Heart left ventricle (tissue), 16 donors: ENCODE measurements at regions not wholly inside any gene's neighbourhood (a gene's known extent, or its start where the extent isn't known, plus 50 kb on each side); places are given as distances from the start of the nearest gene placed in this dataset.

ENCODE experiments used
- ATAC-seq, 4 donors: fragments of 200-7000 bp; cut with Tn5 transposase; one replicate each; pipeline ENCODE4 v1.9.1; 2020 to 2022; ENCODE audit warnings: moderate library complexity in 4 of 4, mild to moderate bottlenecking in 3 of 4, moderate number of reproducible peaks in 1 of 4
- DNase-seq, 5 donors: peaks; one replicate each; pipeline ENCODE4 v3.0.0-alpha.2; 2020
- H3K27ac ChIP-seq, 12 donors: fragments of 200-600 bp; sonication (generic) in 4 of 12; one replicate each; pipeline versions ENCODE4 v1.5.0 to v1.8.0; 2016 to 2022; ENCODE audit warnings: mild to moderate bottlenecking in 2 of 12
- H3K27me3 ChIP-seq, 9 donors: fragments of 200-600 bp; sonication (generic) in 2 of 9; one replicate each; pipeline versions ENCODE4 v1.5.1 to v1.8.0; 2016 to 2022; ENCODE audit warnings: mild to moderate bottlenecking in 3 of 9
- H3K36me3 ChIP-seq, 9 donors: fragments of 200-600 bp; sonication (generic) in 2 of 9; one replicate each; pipeline versions ENCODE4 v1.5.0 to v1.8.0; 2018 to 2022; ENCODE audit warnings: mild to moderate bottlenecking in 2 of 9
- H3K4me1 ChIP-seq, 12 donors: fragments of 200-600 bp; sonication (generic) in 4 of 12; one replicate each; pipeline versions ENCODE4 v1.5.0 to v1.8.0; 2016 to 2022; ENCODE audit warnings: mild to moderate bottlenecking in 3 of 12
- H3K4me3 ChIP-seq, 12 donors: fragments of 200-600 bp; sonication (generic) in 4 of 12; one replicate each; pipeline versions ENCODE4 v1.5.0 to v1.8.0; 2017 to 2022; ENCODE audit warnings: mild to moderate bottlenecking in 9 of 12, moderate library complexity in 4 of 12
- H3K9me3 ChIP-seq, 12 donors: fragments of 200-600 bp; sonication (generic) in 4 of 12; one replicate each; pipeline versions ENCODE4 v1.5.0 to v1.8.0; 2016 to 2022; ENCODE audit warnings: mild to moderate bottlenecking in 1 of 12
- POLR2A ChIP-seq, 2 donors: fragments of 450-650 bp; IDR thresholded peaks; one replicate each; pipeline ENCODE4 v1.6.1; 2017; ENCODE audit warnings: antibody characterized with exemption in 2 of 2, mild to moderate bottlenecking in 2 of 2, moderate library complexity in 2 of 2
- WGBS, 4 donors: extraction: QIAGEN DNeasy Blood & Tissue Kit in 2 of 4; methylation state at CpG; one replicate each; pipeline versions ENCODE4 v1.1.5 to v1.1.7; 2013 to 2018; 5-methylcytosine and 5-hydroxymethylcytosine counted together
- intact Hi-C, 10 donors: fragments of 100-400 bp; cut with DNase I; formaldehyde crosslinking; loops; one replicate each; pipeline versions ENCODE4 v1.11.1 to v1.14.2; 2022
- TF ChIP-seq, protein P1 (sequence below), 12 donors: fragments of 200-600 bp; sonication (generic) in 4 of 12; IDR thresholded peaks; one replicate each; pipeline versions ENCODE4 v1.5.0 to v1.8.0; 2018 to 2022; ENCODE audit warnings: antibody characterized with exemption in 12 of 12, mild to moderate bottlenecking in 5 of 12
- donor health status: ischemic (EF 13 %, LVEDD 7.1; RV severe dilation, severe dysfunction).
- donor health status: healthy with polysubstance abuse.
- donor health status: DM: no; HTN: yes; CAD: no.
- donor health status: DM: no; HTN: no; CAD: no.
- donor health status: ischemic (EF 25% LVEDD 6.9; RV normal size, moderate dysfunction).
- donor health status: ischemic (EF 25% LVEDD 5.7; RV mildly dilated, moderate dysfunction).
- donor health status: healthy.
- donor health status: DM: yes; HTN: yes; CAD: no.
- donor health status: ischemic (EF 35%, LVEDD 5.7; RV mildly dilated, moderate dysfunction).
- donor health status: nonischemic (EF 11% LVEDD 7.7; RV severe dilation, severe dysfunction).
- donor health status: DM: yes; HTN: yes; CAD: no.
- donor health status: PGD.
- donor health status: ischemic (EF 29% LVEDD 5.4; RV normal size, mild dysfunction).
- donor health status: nonischemic (EF 23%, LVEDD 6.1; RV moderate dilation, normal function).

DNA sequence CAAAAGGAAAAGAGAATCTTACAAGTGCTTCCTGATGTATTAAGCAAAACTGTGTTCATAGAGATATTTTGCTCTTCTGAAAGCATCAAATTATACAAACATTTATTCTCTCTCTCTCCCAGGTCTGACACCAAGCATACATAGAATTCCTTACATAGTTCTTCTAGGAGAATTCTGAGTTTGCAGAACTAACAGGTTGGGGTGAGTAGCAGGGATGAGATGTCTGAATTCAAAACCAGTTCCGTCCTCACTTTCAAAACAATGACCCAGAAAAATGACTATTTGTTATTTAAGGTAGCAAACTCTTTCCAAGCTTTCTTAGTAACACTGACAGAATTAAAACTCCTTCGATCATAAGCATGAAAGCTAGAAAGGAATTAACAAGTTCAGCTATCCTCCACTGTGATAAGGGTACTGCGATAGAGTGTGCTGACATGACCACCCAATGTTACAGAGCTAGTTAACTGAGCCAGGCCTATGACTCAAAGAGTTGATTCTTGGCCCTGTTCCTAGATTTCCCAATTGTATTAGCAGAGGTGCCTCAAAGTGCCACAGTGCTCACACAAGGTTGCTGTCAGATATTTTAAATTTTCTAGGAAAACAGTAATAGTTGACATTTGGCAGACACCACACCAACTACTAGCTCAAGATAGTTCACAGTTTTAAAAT is 85.8 kb upstream of the SETBP1 start:
- DNase-seq (no peak), ATAC-seq (peak; percentile 63 to 89 (median 74))
- H3K27ac ChIP-seq, result peak overlapping the region in 3 of 12 donors; percentile 13 to 34 (median 34)
- 32 to 47% (median 38%) methylated on average over 3 of the region's 3 CpGs for WGBS, 4 donors
- intact Hi-C loops, result loop anchor here in 3 of 10 donors (5.0 to 10.0 kb wide), 3 partner anchors 72 to 300 kb away; no protein-coding TSS in a partner anchor
- H3K9me3 ChIP-seq, result no peaks in the 10 kb centered on the region
- no peak overlapping the region for H3K4me3 ChIP-seq
- TF ChIP-seq, protein P1, sequence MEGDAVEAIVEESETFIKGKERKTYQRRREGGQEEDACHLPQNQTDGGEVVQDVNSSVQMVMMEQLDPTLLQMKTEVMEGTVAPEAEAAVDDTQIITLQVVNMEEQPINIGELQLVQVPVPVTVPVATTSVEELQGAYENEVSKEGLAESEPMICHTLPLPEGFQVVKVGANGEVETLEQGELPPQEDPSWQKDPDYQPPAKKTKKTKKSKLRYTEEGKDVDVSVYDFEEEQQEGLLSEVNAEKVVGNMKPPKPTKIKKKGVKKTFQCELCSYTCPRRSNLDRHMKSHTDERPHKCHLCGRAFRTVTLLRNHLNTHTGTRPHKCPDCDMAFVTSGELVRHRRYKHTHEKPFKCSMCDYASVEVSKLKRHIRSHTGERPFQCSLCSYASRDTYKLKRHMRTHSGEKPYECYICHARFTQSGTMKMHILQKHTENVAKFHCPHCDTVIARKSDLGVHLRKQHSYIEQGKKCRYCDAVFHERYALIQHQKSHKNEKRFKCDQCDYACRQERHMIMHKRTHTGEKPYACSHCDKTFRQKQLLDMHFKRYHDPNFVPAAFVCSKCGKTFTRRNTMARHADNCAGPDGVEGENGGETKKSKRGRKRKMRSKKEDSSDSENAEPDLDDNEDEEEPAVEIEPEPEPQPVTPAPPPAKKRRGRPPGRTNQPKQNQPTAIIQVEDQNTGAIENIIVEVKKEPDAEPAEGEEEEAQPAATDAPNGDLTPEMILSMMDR (IDR thresholded peaks at IDR 0.05), result no peak
- no peak for TF ChIP-seq POLR2A (IDR thresholded peaks at IDR 0.05)
- H3K27me3 ChIP-seq, result no peaks in the 10 kb centered on the region
- no peaks in the 10 kb centered on the region for H3K36me3 ChIP-seq
- peaks cover 0 to 60% (median 17%) of the 10 kb centered on the region in 12 donors for H3K4me1 ChIP-seq

DNA sequence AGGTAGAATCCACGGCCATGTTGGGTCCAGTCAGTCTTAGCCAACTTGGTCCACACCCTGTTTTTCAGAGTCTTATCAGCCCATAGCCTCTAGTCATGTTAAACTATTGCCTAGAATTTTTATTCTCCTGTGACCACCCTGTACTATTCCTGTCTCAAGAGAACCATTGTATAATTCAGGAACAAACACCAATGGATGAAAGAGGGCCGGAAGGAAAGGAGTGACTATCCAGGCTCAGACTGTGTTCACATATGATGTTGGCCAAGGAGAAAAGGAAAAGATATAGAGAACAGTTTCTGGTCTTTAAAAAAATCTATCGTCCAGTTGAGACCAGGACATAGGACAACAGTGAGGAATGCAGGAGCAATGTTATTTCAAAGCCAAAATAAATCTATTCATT is 82.9 kb upstream of the SETBP1 start:
- Histone ChIP-seq H3K36me3 (no peaks in the 10 kb centered on the region), H3K4me3 (no peak overlapping the region), H3K27me3 (no peaks in the 10 kb centered on the region), H3K27ac (no peak overlapping the region), H3K4me1 (peaks cover 0 to 40% (median 11%) of the 10 kb centered on the region in 12 donors), H3K9me3 (no peaks in the 10 kb centered on the region)
- DNase-seq, result no peak
- intact Hi-C loops, result loop anchor here in 2 of 10 donors (5.0 to 10.0 kb wide), 3 partner anchors 70 to 297 kb away; no protein-coding TSS in a partner anchor
- ATAC-seq, result no peak
- TF ChIP-seq, protein P1 (IDR thresholded peaks at IDR 0.05), result no peak
- no peak for TF ChIP-seq POLR2A (IDR thresholded peaks at IDR 0.05)
- 77 to 80% (median 79%) methylated on average over 3 of the region's 3 CpGs for WGBS, 4 donors

DNA sequence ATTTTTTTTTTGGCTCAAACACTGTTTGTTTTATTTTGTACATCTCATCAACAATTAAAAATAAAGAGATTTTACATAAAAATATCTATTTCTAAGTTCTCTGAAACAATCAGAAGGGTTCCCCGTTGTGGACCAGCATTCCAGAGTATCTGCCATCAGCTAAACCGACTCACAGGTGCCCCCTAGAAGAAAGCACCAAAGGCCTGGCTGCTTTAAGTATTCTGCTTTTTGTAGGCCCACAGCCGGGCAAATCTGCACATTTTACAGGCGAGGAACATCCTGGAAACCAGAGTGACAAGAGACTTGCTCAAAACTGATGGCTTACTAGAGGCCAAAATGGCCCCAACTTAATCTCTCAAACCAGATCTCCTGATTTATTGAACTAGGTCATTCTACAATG is 82.2 kb upstream of the SETBP1 start:
- H3K27ac ChIP-seq, result peak overlapping the region in 1 of 12 donors; percentile 26
- TF ChIP-seq POLR2A (IDR thresholded peaks at IDR 0.05), result no peak
- TF ChIP-seq, protein P1 (IDR thresholded peaks at IDR 0.05), result no peak
- ATAC-seq (no peak), DNase-seq (no peak)
- H3K4me1 ChIP-seq, result peaks cover 0 to 33% (median 11%) of the 10 kb centered on the region in 12 donors
- no peak overlapping the region for H3K4me3 ChIP-seq
- no peaks in the 10 kb centered on the region for H3K36me3 ChIP-seq
- no peaks in the 10 kb centered on the region for H3K27me3 ChIP-seq
- intact Hi-C loops, result loop anchor here in 2 of 10 donors (5.0 to 10.0 kb wide), 3 partner anchors 69 to 296 kb away; no protein-coding TSS in a partner anchor
- no peaks in the 10 kb centered on the region for H3K9me3 ChIP-seq
- 79 to 88% (median 86%) methylated on average over 4 of the region's 4 CpGs for WGBS, 4 donors

DNA sequence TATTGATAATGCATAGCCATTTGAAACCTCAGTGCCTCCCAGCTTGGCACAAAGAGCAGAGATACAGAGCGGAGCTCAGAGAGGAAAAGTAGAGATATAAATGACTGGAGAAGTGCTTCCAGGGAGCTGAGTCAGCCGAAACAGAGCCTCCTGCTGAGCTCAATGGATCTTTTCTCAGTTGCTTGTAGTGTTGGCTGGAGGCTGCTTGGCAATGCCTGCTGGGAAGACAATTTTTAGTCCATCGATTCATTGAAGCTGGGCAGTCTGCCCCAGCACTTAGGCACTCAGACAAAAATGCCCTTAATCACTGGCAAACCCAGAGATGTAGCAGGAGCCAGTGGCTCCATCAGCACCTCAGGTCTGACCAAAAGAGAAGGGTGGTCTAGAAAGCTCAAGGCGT is 81.3 kb upstream of the SETBP1 start:
- TF ChIP-seq, protein P1 (IDR thresholded peaks at IDR 0.05), result no peak
- no peak for TF ChIP-seq POLR2A (IDR thresholded peaks at IDR 0.05)
- WGBS, 4 donors, result 45 to 57% (median 53%) methylated on average over 4 of the region's 4 CpGs
- no peaks in the 10 kb centered on the region for H3K27me3 ChIP-seq
- peak in 3 of 5 donors; percentile 24 to 49 (median 29) for DNase-seq
- intact Hi-C loops, result loop anchor here in 2 of 10 donors (5.0 to 10.0 kb wide), 3 partner anchors 68 to 295 kb away; no protein-coding TSS in a partner anchor
- no peaks in the 10 kb centered on the region for H3K36me3 ChIP-seq
- peak; percentile 27 to 78 (median 64) for ATAC-seq
- H3K9me3 ChIP-seq, result no peaks in the 10 kb centered on the region
- peak overlapping the region in 3 of 12 donors; percentile 8 to 26 (median 14) for H3K27ac ChIP-seq
- H3K4me3 ChIP-seq, result no peak overlapping the region
- H3K4me1 ChIP-seq, result peaks cover 0 to 27% (median 10%) of the 10 kb centered on the region in 12 donors
